T-helper 2 cell treated with Interferon-gamma antibody and Interleukin-4, amounts not matched to agents 5 μg/mL and 100 μg/mL, for 36 hours (primary cell): ENCODE measurements at regions not wholly inside any gene's neighbourhood (a gene's known extent, or its start where the extent isn't known, plus 50 kb on each side); places are given as distances from the start of the nearest gene placed in this dataset.

Source experiments
- DNase-seq: peaks from one replicate; pipeline ENCODE4 v3.0.0; 2021; ENCODE audit warnings: low spot score
- H3K27ac Mint-ChIP-seq: one replicate; pipeline ENCODE4 v1.8.0; 2021; ENCODE audit warnings: mild to moderate bottlenecking, mixed read lengths
- H3K27me3 Mint-ChIP-seq: one replicate; pipeline ENCODE4 v1.8.0; 2021; ENCODE audit warnings: low read depth, mixed read lengths
- H3K36me3 Mint-ChIP-seq: one replicate; pipeline ENCODE4 v1.8.0; 2021; ENCODE audit warnings: low read depth, mixed read lengths
- H3K4me1 Mint-ChIP-seq: one replicate; pipeline ENCODE4 v1.8.0; 2021; ENCODE audit warnings: low read depth, mixed read lengths
- H3K4me3 Mint-ChIP-seq: one replicate; pipeline ENCODE4 v1.8.0; 2022; ENCODE audit warnings: mild to moderate bottlenecking, moderate library complexity, mixed read lengths
- H3K9me3 Mint-ChIP-seq: one replicate; pipeline ENCODE4 v1.8.0; 2021; ENCODE audit warnings: mixed read lengths

DNA sequence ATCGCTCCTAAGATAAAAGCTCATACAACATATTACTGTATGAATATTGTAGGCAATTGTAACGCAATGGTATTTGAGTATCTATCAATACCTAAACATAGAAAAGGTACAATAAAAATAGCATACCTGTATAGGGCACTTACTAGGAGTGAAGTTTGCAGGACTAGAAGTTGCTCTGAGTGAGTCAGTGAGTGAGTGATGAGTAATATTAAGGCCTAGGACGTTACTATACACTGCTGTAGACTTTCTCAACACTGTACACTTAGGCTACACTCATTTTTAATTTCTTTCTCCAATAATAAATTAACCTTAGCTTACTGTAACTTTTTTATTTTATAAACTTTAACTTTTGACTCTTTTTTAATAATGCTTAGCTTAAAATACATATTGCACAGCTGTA lies 546.9 kb downstream of the HACE1 start:
- H3K9me3 Mint-ChIP-seq = no peaks in the 10 kb centered on the region
- H3K4me3 Mint-ChIP-seq = no peak overlapping the region
- no peak overlapping the region for H3K27ac Mint-ChIP-seq
- H3K27me3 Mint-ChIP-seq = no peaks in the 10 kb centered on the region
- no peak for DNase-seq
- H3K4me1 Mint-ChIP-seq = no peaks in the 10 kb centered on the region
- H3K36me3 Mint-ChIP-seq = no peaks in the 10 kb centered on the region

GRCh38 chr6:104306211-104306610 lies 553.5 kb downstream of the HACE1 start:
- Mint-ChIP-seq H3K36me3 (no peaks in the 10 kb centered on the region), H3K4me3 (no peak overlapping the region), H3K9me3 (no peaks in the 10 kb centered on the region), H3K4me1 (no peaks in the 10 kb centered on the region), H3K27me3 (no peaks in the 10 kb centered on the region), H3K27ac (no peak overlapping the region)
- no peak for DNase-seq

- Mint-ChIP-seq H3K4me3 (no peak overlapping the region), H3K27ac (no peak overlapping the region), H3K9me3 (no peaks in the 10 kb centered on the region), H3K36me3 (no peaks in the 10 kb centered on the region), H3K27me3 (no peaks in the 10 kb centered on the region), H3K4me1 (no peaks in the 10 kb centered on the region)
- DNase-seq = no peak
Observed at GRCh38 chr6:104305206-104305605, 554.5 kb downstream of the HACE1 start.

DNA sequence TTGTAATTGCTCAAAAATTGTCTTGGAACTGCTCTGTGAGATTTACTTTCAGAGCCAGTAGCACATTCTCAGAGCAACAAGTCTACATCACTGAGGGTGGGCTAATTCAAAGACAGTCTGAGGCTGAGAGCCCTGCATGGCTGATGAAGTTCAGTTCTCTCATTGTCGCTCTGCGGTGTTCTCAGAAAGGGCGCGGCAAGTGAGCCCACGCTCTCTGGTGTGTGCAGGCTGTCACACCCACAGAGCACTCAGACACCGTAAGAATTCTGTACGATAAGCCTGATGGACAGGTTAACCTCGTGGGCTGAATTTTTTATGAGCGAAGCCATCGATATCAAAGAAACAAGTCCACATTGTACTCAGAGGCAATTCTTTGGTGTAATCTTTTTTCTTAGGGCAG lies 557.8 kb downstream of the HACE1 start:
- Mint-ChIP-seq H3K27ac (no peak overlapping the region), H3K4me3 (no peak overlapping the region), H3K4me1 (no peaks in the 10 kb centered on the region), H3K27me3 (no peaks in the 10 kb centered on the region), H3K9me3 (no peaks in the 10 kb centered on the region), H3K36me3 (no peaks in the 10 kb centered on the region)
- DNase-seq = no peak

DNA sequence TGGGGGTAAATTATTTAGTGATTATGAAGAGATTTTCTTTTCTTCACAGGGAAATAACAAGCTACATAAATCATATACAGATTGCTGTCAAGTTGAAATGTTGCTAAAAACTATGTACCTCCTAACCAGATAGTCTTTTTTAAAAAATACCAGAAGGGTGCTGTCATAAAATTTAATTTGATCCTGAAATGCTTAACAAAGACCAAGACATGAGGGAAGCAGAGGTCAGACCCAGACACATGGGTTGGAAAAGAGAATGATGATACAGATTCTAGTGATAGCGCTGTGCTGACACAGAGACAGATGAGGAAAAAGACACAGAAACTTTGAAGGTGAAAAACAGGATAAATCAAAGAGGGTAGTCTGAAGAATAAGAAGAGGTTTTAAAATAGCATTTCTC lies 573.1 kb downstream of the HACE1 start:
- Mint-ChIP-seq H3K27ac (no peak overlapping the region), H3K27me3 (no peaks in the 10 kb centered on the region), H3K9me3 (no peaks in the 10 kb centered on the region), H3K4me1 (no peaks in the 10 kb centered on the region), H3K4me3 (no peak overlapping the region), H3K36me3 (no peaks in the 10 kb centered on the region)
- no peak for DNase-seq

GRCh38 chr6:104284872-104285271 lies 574.8 kb downstream of the HACE1 start:
- no peaks in the 10 kb centered on the region for H3K9me3 Mint-ChIP-seq
- no peaks in the 10 kb centered on the region for H3K4me1 Mint-ChIP-seq
- H3K36me3 Mint-ChIP-seq = no peaks in the 10 kb centered on the region
- no peak for DNase-seq
- H3K27ac Mint-ChIP-seq = no peak overlapping the region
- no peaks in the 10 kb centered on the region for H3K27me3 Mint-ChIP-seq
- no peak overlapping the region for H3K4me3 Mint-ChIP-seq

GRCh38 chr6:104282581-104282980 lies 577.1 kb downstream of the HACE1 start:
- H3K27ac Mint-ChIP-seq = no peak overlapping the region
- no peak for DNase-seq
- H3K27me3 Mint-ChIP-seq = no peaks in the 10 kb centered on the region
- peaks cover 2% of the 10 kb centered on the region for H3K4me1 Mint-ChIP-seq
- no peaks in the 10 kb centered on the region for H3K36me3 Mint-ChIP-seq
- H3K4me3 Mint-ChIP-seq = no peak overlapping the region
- no peaks in the 10 kb centered on the region for H3K9me3 Mint-ChIP-seq

DNA sequence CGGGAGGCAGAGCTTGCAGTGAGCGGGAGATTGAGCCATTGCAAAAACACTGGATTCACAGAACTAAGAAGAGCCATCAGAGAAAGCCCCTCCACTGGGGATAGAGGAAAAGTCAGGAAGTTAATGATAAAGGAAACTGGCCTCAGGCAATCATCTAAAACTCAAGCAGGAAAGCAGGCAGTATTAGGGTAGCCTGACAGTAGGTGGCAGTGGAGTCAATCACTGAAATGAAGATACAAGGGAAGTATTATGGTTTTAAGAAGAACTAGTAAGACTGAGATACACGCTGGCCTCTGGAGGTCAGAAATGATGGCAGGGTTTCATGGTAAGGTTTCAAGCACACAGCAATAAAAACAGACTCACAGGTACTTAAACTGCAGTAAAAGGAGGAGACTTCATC lies 578.3 kb downstream of the HACE1 start:
- peaks cover 2% of the 10 kb centered on the region for H3K4me1 Mint-ChIP-seq
- peaks cover 7% of the 10 kb centered on the region for H3K9me3 Mint-ChIP-seq
- no peak overlapping the region for H3K4me3 Mint-ChIP-seq
- no peak for DNase-seq
- no peak overlapping the region for H3K27ac Mint-ChIP-seq
- no peaks in the 10 kb centered on the region for H3K27me3 Mint-ChIP-seq
- no peaks in the 10 kb centered on the region for H3K36me3 Mint-ChIP-seq

GRCh38 chr6:104268389-104268788 lies 591.3 kb downstream of the HACE1 start:
- no peak overlapping the region for H3K4me3 Mint-ChIP-seq
- H3K9me3 Mint-ChIP-seq = no peaks in the 10 kb centered on the region

DNA sequence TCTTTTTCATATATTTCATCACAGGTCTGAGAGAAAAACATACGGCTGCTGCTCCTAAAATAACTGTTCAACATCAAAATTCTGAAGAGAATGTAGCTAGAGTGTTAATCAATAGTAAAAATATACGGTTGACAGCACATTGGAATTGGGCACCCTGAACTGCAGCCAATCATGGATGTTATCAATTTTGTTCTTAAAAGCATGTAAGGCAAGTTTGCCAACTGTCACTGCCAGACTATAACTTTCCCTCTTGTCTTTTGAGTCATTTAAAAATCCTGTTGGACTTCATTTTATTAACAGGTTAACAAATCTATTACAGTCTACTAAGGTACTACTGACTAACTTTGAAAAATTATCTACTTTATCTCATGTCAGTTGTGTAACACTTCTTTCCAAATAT lies 592.8 kb downstream of the HACE1 start:
- no peak overlapping the region for H3K27ac Mint-ChIP-seq
- H3K9me3 Mint-ChIP-seq = no peaks in the 10 kb centered on the region

More at GRCh38 chr6:104268389-104268788, 591.3 kb downstream of the HACE1 start:
- Mint-ChIP-seq H3K27ac (no peak overlapping the region), H3K27me3 (no peaks in the 10 kb centered on the region), H3K4me1 (no peaks in the 10 kb centered on the region), H3K36me3 (no peaks in the 10 kb centered on the region)
- DNase-seq = no peak

DNA sequence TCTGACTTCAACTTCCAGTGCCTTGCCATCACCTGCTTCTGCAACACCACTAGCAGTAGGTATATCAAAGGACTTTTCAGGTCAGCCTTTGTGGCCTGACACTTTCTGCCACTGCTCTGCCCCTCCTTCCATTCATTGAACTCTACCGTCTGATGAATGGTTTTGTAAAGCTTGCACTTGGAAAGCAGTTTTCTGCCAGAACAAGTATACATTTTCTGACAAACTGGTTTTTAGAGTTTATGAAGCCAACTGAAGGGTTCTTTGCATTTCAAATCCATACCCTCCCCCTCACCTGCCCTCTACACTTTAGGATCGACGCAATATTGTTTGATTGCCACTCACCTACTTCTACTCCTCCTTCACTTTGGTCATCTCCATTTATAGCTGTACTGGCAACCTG lies 603.1 kb downstream of the HACE1 start:
- H3K9me3 Mint-ChIP-seq = no peaks in the 10 kb centered on the region
- no peaks in the 10 kb centered on the region for H3K27me3 Mint-ChIP-seq
- H3K27ac Mint-ChIP-seq = no peak overlapping the region
- no peak for DNase-seq
- H3K4me1 Mint-ChIP-seq = no peaks in the 10 kb centered on the region
- no peak overlapping the region for H3K4me3 Mint-ChIP-seq
- H3K36me3 Mint-ChIP-seq = no peaks in the 10 kb centered on the region

More for the DNA sequence above, 592.8 kb downstream of the HACE1 start:
- Mint-ChIP-seq H3K4me3 (no peak overlapping the region), H3K27me3 (no peaks in the 10 kb centered on the region), H3K4me1 (no peaks in the 10 kb centered on the region), H3K36me3 (no peaks in the 10 kb centered on the region)
- DNase-seq = no peak

DNA sequence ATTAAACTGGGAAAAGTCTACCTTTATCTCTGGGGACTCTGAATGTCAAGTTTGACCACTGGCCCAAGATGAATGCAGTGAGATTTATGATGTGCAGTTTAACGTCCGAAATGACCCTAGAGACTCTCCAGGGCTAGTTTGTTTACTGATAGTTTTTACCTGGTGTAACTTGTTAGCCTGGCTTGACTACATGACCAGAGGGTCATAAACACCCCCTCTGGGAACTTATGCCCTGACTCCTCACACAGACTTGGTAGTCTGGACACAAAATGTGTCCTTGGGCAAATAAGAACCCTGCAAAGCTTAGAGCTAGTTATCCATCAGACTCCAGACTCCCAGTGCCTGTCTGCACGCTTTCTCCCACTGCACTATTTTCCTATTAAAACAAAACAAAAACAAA lies 606.5 kb downstream of the HACE1 start:
- Mint-ChIP-seq H3K4me1 (no peaks in the 10 kb centered on the region), H3K4me3 (no peak overlapping the region)

DNA sequence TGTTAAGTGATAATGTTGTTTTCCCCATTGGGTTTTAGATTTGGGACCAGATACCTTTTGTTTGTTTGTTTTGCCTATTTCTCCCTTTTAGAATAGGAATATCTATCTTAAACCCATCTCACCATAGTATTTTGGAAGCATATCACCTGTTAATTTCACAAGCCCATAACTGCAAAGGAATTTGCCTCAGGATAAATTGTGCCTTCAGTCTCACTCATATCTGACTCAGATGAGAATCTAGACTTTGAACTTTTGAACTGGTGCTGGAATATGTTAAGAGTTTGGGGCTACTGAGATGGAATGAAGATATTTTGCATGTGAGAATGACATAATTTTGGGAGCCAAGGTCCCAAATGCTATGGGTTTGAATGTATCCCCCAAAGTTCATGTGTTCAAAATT lies 607.4 kb downstream of the HACE1 start:
- H3K4me3 Mint-ChIP-seq = no peak overlapping the region
- no peaks in the 10 kb centered on the region for H3K4me1 Mint-ChIP-seq
- H3K27me3 Mint-ChIP-seq = no peaks in the 10 kb centered on the region
- no peak overlapping the region for H3K27ac Mint-ChIP-seq
- H3K36me3 Mint-ChIP-seq = no peaks in the 10 kb centered on the region
- H3K9me3 Mint-ChIP-seq = no peaks in the 10 kb centered on the region
- no peak for DNase-seq

More for the DNA sequence above, 606.5 kb downstream of the HACE1 start:
- H3K9me3 Mint-ChIP-seq = no peaks in the 10 kb centered on the region
- no peak for DNase-seq
- no peaks in the 10 kb centered on the region for H3K36me3 Mint-ChIP-seq
- no peaks in the 10 kb centered on the region for H3K27me3 Mint-ChIP-seq
- no peak overlapping the region for H3K27ac Mint-ChIP-seq

- no peaks in the 10 kb centered on the region for H3K36me3 Mint-ChIP-seq
- DNase-seq = no peak
- H3K9me3 Mint-ChIP-seq = no peaks in the 10 kb centered on the region
- no peak overlapping the region for H3K4me3 Mint-ChIP-seq
- no peaks in the 10 kb centered on the region for H3K27me3 Mint-ChIP-seq
- no peak overlapping the region for H3K27ac Mint-ChIP-seq
- H3K4me1 Mint-ChIP-seq = no peaks in the 10 kb centered on the region
Observed at GRCh38 chr6:104251651-104252050, 608.1 kb downstream of the HACE1 start.

DNA sequence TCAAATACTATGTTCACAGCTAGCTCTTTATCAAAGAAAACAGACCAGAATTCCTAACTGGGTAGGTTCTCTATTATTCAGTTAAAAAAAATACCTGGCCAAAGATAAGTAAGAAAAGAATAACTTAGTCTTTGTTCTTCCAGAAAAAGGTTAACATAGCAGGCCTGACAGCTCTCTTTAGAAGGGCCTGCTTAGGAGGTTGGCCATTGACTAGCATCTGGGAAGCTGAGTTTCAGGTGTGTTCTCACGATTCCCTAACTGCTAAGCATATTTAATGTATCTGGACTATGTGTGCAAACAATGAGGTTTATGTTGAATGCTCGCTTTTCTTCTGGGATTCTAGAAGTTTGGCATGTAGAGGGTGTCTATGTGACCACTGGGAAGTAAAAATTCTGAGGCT lies 618.9 kb downstream of the HACE1 start:
- Mint-ChIP-seq H3K27ac (no peak overlapping the region), H3K36me3 (no peaks in the 10 kb centered on the region), H3K4me3 (no peak overlapping the region), H3K9me3 (peaks cover 4% of the 10 kb centered on the region), H3K27me3 (no peaks in the 10 kb centered on the region), H3K4me1 (no peaks in the 10 kb centered on the region)
- DNase-seq = no peak
